ENCODE measurements at regions not wholly inside any gene's neighbourhood (a gene's known extent, or its start where the extent isn't known, plus 50 kb on each side); places are given as distances from the start of the nearest gene placed in this dataset.

GRCh38 chr11:15836795-15837194 is 519.6 kb downstream of the SOX6 start:
- TF ChIP-seq CTCF (IDR thresholded peaks at IDR 0.05; ENCODE audit: insufficient read depth, low read depth, low read length, missing control alignments), result no peak
- H3K4me3 ChIP-seq (ENCODE audit: low read length), result no peak overlapping the region
- DNase-seq (ENCODE audit: low read depth), result no peak

GRCh38 chr11:15837901-15838489 is 518.4 kb downstream of the SOX6 start:
- TF ChIP-seq CTCF (IDR thresholded peaks at IDR 0.05; ENCODE audit: insufficient read depth, low read depth, low read length, missing control alignments), result no peak
- no peak for DNase-seq (ENCODE audit: low read depth)

GRCh38 chr11:15839061-15839460 is 517.3 kb downstream of the SOX6 start:
- H3K4me3 ChIP-seq (ENCODE audit: low read length), result no peak overlapping the region
- no peak for TF ChIP-seq CTCF (IDR thresholded peaks at IDR 0.05; ENCODE audit: insufficient read depth, low read depth, low read length, missing control alignments)
- no peak for DNase-seq (ENCODE audit: low read depth)

More at GRCh38 chr11:15837901-15838489, 518.4 kb downstream of the SOX6 start:
- H3K4me3 ChIP-seq (ENCODE audit: low read length), result no peak overlapping the region

- TF ChIP-seq CTCF (IDR thresholded peaks at IDR 0.05; ENCODE audit: insufficient read depth, low read depth, low read length, missing control alignments), result no peak
- no peak for DNase-seq (ENCODE audit: low read depth)
- H3K4me3 ChIP-seq (ENCODE audit: low read length), result no peak overlapping the region
These were observed 515.4 kb downstream of the SOX6 start for GRCh38 chr11:15840966-15841365.

GRCh38 chr11:15841931-15842740 is 514.2 kb downstream of the SOX6 start:
- H3K4me3 ChIP-seq (ENCODE audit: low read length), result no peak overlapping the region
- DNase-seq (ENCODE audit: low read depth), result peak; percentile 57
- TF ChIP-seq CTCF (IDR thresholded peaks at IDR 0.05; ENCODE audit: insufficient read depth, low read depth, low read length, missing control alignments), result no peak

- DNase-seq (ENCODE audit: low read depth), result no peak
- no peak for TF ChIP-seq CTCF (IDR thresholded peaks at IDR 0.05; ENCODE audit: insufficient read depth, low read depth, low read length, missing control alignments)
- H3K4me3 ChIP-seq (ENCODE audit: low read length), result no peak overlapping the region
These were observed 513.0 kb downstream of the SOX6 start for GRCh38 chr11:15843309-15843872.

Data from epithelial cell of esophagus (primary cell).